OCI-LY3 (cell line): ENCODE measurements at regions not wholly inside any gene's neighbourhood (a gene's known extent, or its start where the extent isn't known, plus 50 kb on each side); places are given as distances from the start of the nearest gene placed in this dataset.

Source experiments
- EZH2phosphoT487 ChIP-seq: fragments of 200-600 bp; shearing (Covaris generic); IDR thresholded peaks from 2 replicates; pipeline ENCODE4 v1.6.1; 2018; ENCODE audit warnings: antibody characterized with exemption, mixed run types, low read depth
- TF ChIP-seq, protein P1 (sequence below): fragments of 200-600, 300-600 bp; sonication (generic); IDR thresholded peaks from 2 replicates; pipeline ENCODE4 v1.5.1; 2014; ENCODE audit warnings: antibody characterized with exemption, low read length, low read depth

GRCh38 chrX:113726898-113727297 is 857.0 kb upstream of the HTR2C start:
- TF ChIP-seq, protein P1, sequence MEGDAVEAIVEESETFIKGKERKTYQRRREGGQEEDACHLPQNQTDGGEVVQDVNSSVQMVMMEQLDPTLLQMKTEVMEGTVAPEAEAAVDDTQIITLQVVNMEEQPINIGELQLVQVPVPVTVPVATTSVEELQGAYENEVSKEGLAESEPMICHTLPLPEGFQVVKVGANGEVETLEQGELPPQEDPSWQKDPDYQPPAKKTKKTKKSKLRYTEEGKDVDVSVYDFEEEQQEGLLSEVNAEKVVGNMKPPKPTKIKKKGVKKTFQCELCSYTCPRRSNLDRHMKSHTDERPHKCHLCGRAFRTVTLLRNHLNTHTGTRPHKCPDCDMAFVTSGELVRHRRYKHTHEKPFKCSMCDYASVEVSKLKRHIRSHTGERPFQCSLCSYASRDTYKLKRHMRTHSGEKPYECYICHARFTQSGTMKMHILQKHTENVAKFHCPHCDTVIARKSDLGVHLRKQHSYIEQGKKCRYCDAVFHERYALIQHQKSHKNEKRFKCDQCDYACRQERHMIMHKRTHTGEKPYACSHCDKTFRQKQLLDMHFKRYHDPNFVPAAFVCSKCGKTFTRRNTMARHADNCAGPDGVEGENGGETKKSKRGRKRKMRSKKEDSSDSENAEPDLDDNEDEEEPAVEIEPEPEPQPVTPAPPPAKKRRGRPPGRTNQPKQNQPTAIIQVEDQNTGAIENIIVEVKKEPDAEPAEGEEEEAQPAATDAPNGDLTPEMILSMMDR = no peak
- no peak for TF ChIP-seq EZH2phosphoT487
